OCI-LY7 (cell line): ENCODE measurements at regions not wholly inside any gene's neighbourhood (a gene's known extent, or its start where the extent isn't known, plus 50 kb on each side); places are given as distances from the start of the nearest gene placed in this dataset.

Experiments
- CTCF ChIP-seq: fragments of 200-600 bp; sonication (generic); conservative IDR thresholded peaks from 2 replicates; pipeline ENCODE4 v1.5.1; 2014; ENCODE audit warnings: mild to moderate bottlenecking, antibody characterized with exemption, low read length, moderate library complexity, mixed read lengths
- EZH2phosphoT487 ChIP-seq: fragments of 200-600 bp; sonication (generic); IDR thresholded peaks from 2 replicates; pipeline ENCODE4 v1.6.1; 2018; ENCODE audit warnings: low read depth, borderline replicate concordance, mild to moderate bottlenecking, mixed run types, antibody characterized with exemption, low read length, moderate library complexity, mixed read lengths

- TF ChIP-seq CTCF: no peak
- TF ChIP-seq EZH2phosphoT487: no peak
Measured at GRCh38 chr4:112882286-112882685, 167.2 kb upstream of the ANK2 start.
